PC-9 (cell line): ENCODE measurements at regions not wholly inside any gene's neighbourhood (a gene's known extent, or its start where the extent isn't known, plus 50 kb on each side); places are given as distances from the start of the nearest gene placed in this dataset.

Source experiments
- EZH2 ChIP-seq: fragments of 200-600 bp; sonication (generic); IDR thresholded peaks from 2 replicates; pipeline ENCODE4 v1.8.0; 2017; ENCODE audit warnings: antibody characterized with exemption, low read depth
- TF ChIP-seq, protein P1 (sequence below): fragments of 200-600 bp; sonication (generic); conservative IDR thresholded peaks from 2 replicates; pipeline ENCODE4 v1.6.1; 2017; ENCODE audit warnings: mixed run types, antibody characterized with exemption, mild to moderate bottlenecking, moderate library complexity

- no peak for TF ChIP-seq EZH2
- TF ChIP-seq, protein P1, sequence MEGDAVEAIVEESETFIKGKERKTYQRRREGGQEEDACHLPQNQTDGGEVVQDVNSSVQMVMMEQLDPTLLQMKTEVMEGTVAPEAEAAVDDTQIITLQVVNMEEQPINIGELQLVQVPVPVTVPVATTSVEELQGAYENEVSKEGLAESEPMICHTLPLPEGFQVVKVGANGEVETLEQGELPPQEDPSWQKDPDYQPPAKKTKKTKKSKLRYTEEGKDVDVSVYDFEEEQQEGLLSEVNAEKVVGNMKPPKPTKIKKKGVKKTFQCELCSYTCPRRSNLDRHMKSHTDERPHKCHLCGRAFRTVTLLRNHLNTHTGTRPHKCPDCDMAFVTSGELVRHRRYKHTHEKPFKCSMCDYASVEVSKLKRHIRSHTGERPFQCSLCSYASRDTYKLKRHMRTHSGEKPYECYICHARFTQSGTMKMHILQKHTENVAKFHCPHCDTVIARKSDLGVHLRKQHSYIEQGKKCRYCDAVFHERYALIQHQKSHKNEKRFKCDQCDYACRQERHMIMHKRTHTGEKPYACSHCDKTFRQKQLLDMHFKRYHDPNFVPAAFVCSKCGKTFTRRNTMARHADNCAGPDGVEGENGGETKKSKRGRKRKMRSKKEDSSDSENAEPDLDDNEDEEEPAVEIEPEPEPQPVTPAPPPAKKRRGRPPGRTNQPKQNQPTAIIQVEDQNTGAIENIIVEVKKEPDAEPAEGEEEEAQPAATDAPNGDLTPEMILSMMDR = no peak
Observed at GRCh38 chr14:83541147-83541546, 1988.8 kb upstream of the FLRT2 start.
